ENCODE measurements at regions not wholly inside any gene's neighbourhood (a gene's known extent, or its start where the extent isn't known, plus 50 kb on each side); places are given as distances from the start of the nearest gene placed in this dataset.

- TF ChIP-seq CTCF (IDR thresholded peaks at IDR 0.05) (no peak), POLR2A (IDR thresholded peaks at IDR 0.05) (no peak), EP300 (IDR thresholded peaks at IDR 0.05) (no peak)
These were observed 165.5 kb upstream of the FMN2 start for GRCh38 chr1:239926184-239926583.

Measured in ovary (tissue), 3 donors.